Parathyroid adenoma (tissue), 2 donors: ENCODE measurements at regions not wholly inside any gene's neighbourhood (a gene's known extent, or its start where the extent isn't known, plus 50 kb on each side); places are given as distances from the start of the nearest gene placed in this dataset.

Experiments
- H2AFZ ChIP-seq: fragments of 300-600 bp; sonication (generic); one replicate; pipeline ENCODE4 v1.7.0; 2017; ENCODE audit warnings: antibody characterized with exemption, mild to moderate bottlenecking
- H3K27ac ChIP-seq: fragments of 300-600 bp; sonication (generic); one replicate; pipeline ENCODE4 v1.7.0; 2017
- H3K27me3 ChIP-seq: fragments of 300-600 bp; sonication (generic); one replicate; pipeline ENCODE4 v1.7.0; 2017; ENCODE audit warnings: low read length; ENCODE audit not compliant: control insufficient read depth, insufficient read depth
- H3K36me3 ChIP-seq: fragments of 300-600 bp; sonication (generic); one replicate; pipeline ENCODE4 v1.7.0; 2017; ENCODE audit warnings: low read length; ENCODE audit not compliant: control insufficient read depth, insufficient read depth
- H3K4me1 ChIP-seq: fragments of 300-600 bp; sonication (generic); one replicate; pipeline ENCODE4 v1.7.0; 2017; ENCODE audit warnings: control low read depth
- H3K4me2 ChIP-seq: fragments of 300-600 bp; sonication (generic); one replicate; pipeline ENCODE4 v1.7.0; 2017; ENCODE audit warnings: low read length
- H3K4me3 ChIP-seq: fragments of 300-600 bp; sonication (generic); one replicate; pipeline ENCODE4 v1.7.0; 2017; ENCODE audit warnings: low read depth, low read length
- H3K79me2 ChIP-seq: fragments of 300-600 bp; sonication (generic); one replicate; pipeline ENCODE4 v1.7.0; 2017; ENCODE audit warnings: control low read depth
- H3K9ac ChIP-seq: fragments of 300-600 bp; sonication (generic); one replicate; pipeline ENCODE4 v1.7.0; 2017; ENCODE audit warnings: mild to moderate bottlenecking
- H3K9me3 ChIP-seq: fragments of 300-600 bp; sonication (generic); one replicate; pipeline ENCODE4 v1.7.0; 2017; ENCODE audit warnings: low read length; ENCODE audit not compliant: control insufficient read depth
- TF ChIP-seq, protein P1 (sequence below): fragments of 300-600 bp; sonication (generic); IDR thresholded peaks from one replicate; pipeline ENCODE4 v1.7.0; 2017; ENCODE audit warnings: antibody characterized with exemption, mild to moderate bottlenecking
- donor health status: primary hyperparathyroidism.

DNA sequence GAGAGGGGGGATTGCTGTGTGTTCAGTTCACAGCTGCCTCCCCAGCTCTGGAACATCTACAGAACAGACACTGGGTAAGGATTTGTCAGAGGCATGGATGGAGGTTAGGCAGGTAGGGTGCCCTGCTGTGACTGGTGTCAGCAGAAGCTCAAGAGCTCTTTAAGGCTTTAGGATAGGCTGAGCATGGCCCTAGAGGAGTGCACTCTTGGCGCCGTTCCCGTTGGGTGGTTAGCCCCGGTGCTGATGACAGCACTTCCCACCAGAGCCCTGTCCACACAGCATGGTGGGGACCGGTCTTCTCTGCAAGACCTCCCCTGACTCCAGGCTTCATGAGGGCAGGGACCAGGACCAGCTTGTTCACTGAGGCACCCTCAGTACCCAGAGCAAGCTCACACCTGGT is 262.0 kb downstream of the BMP7 start:
- Histone ChIP-seq H3K4me1 (no peaks in the 10 kb centered on the region), H3K9me3 (no peaks in the 10 kb centered on the region), H3K9ac (no peak overlapping the region), H2AFZ (no peak overlapping the region), H3K27me3 (no peaks in the 10 kb centered on the region), H3K36me3 (no peaks in the 10 kb centered on the region), H3K4me2 (no peak overlapping the region), H3K4me3 (no peak overlapping the region), H3K79me2 (no peaks in the 10 kb centered on the region), H3K27ac (no peak overlapping the region)
- TF ChIP-seq, protein P1, sequence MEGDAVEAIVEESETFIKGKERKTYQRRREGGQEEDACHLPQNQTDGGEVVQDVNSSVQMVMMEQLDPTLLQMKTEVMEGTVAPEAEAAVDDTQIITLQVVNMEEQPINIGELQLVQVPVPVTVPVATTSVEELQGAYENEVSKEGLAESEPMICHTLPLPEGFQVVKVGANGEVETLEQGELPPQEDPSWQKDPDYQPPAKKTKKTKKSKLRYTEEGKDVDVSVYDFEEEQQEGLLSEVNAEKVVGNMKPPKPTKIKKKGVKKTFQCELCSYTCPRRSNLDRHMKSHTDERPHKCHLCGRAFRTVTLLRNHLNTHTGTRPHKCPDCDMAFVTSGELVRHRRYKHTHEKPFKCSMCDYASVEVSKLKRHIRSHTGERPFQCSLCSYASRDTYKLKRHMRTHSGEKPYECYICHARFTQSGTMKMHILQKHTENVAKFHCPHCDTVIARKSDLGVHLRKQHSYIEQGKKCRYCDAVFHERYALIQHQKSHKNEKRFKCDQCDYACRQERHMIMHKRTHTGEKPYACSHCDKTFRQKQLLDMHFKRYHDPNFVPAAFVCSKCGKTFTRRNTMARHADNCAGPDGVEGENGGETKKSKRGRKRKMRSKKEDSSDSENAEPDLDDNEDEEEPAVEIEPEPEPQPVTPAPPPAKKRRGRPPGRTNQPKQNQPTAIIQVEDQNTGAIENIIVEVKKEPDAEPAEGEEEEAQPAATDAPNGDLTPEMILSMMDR, result no peak

DNA sequence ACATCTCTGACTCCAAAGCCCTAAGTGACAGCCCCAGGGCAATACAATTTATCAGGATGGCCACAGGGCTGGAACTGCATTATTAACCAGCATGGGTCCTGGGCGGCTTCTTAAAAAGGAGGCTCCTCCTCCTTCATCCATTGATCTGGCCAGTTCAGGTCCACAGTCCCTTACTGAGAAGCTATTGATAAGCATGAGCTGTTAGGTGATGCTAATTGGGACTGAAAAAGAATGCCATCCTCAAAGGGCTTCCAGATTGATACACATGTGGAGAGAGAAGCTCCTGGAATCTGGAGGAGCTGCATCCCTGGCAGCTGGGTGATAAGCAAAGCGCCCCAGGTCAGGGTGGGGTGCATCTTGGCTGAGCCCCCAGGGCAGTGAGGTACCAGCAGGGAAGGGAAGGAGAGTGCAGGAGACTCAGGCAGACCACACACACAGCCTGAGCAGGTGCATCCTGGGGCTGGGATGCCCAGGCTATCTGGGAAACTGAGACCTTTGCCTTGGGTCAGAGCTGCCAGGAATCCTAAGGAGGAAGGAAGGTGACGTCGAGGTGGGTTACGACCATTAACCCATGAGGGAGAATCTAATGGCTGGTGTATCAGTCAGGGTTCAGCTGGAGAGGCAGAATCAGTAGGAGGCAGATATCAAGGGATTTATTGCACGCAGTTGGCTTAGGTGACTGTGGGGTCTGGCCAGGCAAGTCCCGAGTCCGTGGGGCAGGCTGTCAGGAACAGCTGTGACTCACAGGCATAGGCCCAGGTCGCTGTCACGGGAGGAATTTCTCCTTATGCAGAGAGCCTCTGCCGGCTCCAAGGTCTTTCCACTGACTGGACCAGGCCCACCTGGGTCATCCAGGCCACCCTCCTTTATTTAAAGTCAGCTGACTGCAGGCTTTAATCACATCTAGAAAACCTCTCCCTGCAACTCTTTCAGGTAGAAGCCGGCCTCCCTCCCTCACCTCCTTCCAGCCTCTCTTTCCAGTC is 261.2 kb downstream of the BMP7 start:
- no peak overlapping the region for H3K4me3 ChIP-seq
- H3K4me2 ChIP-seq, result no peak overlapping the region
- H3K36me3 ChIP-seq, result no peaks in the 10 kb centered on the region
- H3K27ac ChIP-seq, result no peak overlapping the region
- H3K27me3 ChIP-seq, result no peaks in the 10 kb centered on the region
- no peak overlapping the region for H3K9ac ChIP-seq
- H3K79me2 ChIP-seq, result no peaks in the 10 kb centered on the region
- no peak overlapping the region for H2AFZ ChIP-seq
- TF ChIP-seq, protein P1, result no peak
- H3K4me1 ChIP-seq, result no peaks in the 10 kb centered on the region
- H3K9me3 ChIP-seq, result no peaks in the 10 kb centered on the region

DNA sequence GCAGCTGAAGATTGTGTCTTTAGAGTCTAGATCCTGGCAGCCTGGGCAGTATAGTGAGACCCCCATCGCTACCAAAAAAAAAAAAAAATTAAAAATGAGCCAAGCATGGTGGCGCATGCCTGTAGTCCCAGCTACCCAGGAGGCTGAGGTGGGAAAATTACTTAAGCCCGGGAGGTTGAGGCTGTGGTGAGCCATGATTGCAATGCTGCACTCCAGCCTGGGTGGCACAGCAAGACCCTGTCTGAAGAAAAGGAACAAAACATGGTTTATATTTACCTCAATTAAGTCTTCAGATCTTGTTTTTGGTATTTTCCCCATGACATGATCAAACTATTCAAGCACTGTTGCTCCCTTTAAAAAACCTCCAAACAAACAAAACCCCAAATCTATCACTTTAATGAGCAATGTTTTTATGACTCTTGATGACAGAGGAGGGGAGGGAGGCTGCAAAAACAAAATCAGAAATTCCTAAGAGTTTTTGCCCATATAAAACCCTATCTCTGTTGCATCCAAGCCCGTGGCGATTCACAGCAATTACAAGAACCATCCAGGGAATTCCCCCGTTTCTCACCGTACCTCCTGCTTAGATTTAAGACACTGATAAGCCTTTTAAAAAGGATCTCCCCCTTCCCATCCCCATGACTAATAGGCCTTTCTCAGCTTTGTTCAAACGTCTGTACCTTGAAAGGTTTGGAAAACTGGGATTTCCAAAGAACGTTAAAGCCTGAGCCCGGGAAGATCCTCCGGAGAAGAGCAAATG is 259.9 kb downstream of the BMP7 start:
- Histone ChIP-seq H3K4me3 (no peak overlapping the region), H2AFZ (no peak overlapping the region), H3K27me3 (no peaks in the 10 kb centered on the region), H3K9me3 (no peaks in the 10 kb centered on the region), H3K4me1 (no peaks in the 10 kb centered on the region), H3K9ac (no peak overlapping the region), H3K36me3 (no peaks in the 10 kb centered on the region), H3K79me2 (no peaks in the 10 kb centered on the region), H3K4me2 (no peak overlapping the region), H3K27ac (no peak overlapping the region)
- TF ChIP-seq, protein P1, result no peak

DNA sequence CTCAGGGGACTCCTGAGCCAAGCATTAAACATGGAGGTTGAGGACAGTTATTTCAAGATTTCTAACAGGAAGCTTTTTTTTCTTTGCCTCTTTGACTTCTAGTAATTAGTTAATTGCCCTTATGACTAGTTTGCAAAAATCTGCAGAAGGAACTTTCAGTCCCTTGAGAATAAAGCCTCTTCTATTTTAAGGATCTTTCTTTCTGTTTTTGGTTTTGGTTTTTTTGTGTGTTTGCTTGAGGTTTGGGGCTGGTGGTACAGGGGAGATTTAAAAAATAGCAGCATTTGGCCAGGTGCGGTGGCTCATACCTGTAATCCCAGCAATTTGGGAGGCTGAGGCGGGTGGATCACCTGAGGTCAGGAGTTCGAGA is 259.3 kb downstream of the BMP7 start:
- no peaks in the 10 kb centered on the region for H3K79me2 ChIP-seq
- no peak overlapping the region for H2AFZ ChIP-seq
- H3K4me3 ChIP-seq, result no peak overlapping the region
- TF ChIP-seq, protein P1, result no peak
- H3K36me3 ChIP-seq, result no peaks in the 10 kb centered on the region
- no peaks in the 10 kb centered on the region for H3K27me3 ChIP-seq
- no peaks in the 10 kb centered on the region for H3K4me1 ChIP-seq
- no peaks in the 10 kb centered on the region for H3K9me3 ChIP-seq
- H3K4me2 ChIP-seq, result no peak overlapping the region
- H3K27ac ChIP-seq, result no peak overlapping the region
- no peak overlapping the region for H3K9ac ChIP-seq
